HG03097 (cell line): ENCODE measurements at regions not wholly inside any gene's neighbourhood (a gene's known extent, or its start where the extent isn't known, plus 50 kb on each side); places are given as distances from the start of the nearest gene placed in this dataset.
"Not testable (repeated sequence)": the region's sequence is repeated elsewhere in the genome, so short reads cannot be mapped to it uniquely, and the experiment has no call there.

ENCODE experiments used
- ATAC-seq: cut with Tn5 transposase; IDR thresholded peaks from one replicate; pipeline ENCODE4 v1.9.1; 2021; ENCODE audit not compliant: unreplicated experiment, low FRiP score

GRCh38 chr6:114733596-114733995 is 390.8 kb upstream of the HS3ST5 start:
- ATAC-seq = no peak

- ATAC-seq = no peak
Observed at GRCh38 chr6:114718716-114719270, 376.0 kb upstream of the HS3ST5 start.

- no peak for ATAC-seq
Observed at GRCh38 chr6:114718186-114718585, 375.4 kb upstream of the HS3ST5 start.

- ATAC-seq = no peak
Observed at GRCh38 chr6:114714836-114715507, 372.1 kb upstream of the HS3ST5 start.

DNA sequence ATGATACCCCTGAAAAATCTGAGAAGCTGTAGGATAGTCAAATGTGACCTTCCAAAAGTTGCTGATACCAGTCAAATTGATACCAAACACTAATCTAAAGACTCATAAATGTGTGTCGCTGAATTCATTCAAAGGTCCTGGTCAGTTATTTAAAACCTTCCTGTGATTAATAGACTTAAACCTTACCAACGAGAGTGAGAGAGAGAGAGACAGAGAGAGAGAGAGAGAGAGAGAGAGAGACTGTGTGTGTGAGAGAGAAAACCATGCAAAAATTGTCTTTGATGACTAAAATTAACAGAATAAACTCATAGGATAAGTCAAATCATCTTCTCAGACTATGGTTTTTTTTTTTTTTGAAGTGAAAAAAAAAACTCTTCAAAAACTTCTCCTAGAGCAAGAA is 370.9 kb upstream of the HS3ST5 start:
- no peak for ATAC-seq

DNA sequence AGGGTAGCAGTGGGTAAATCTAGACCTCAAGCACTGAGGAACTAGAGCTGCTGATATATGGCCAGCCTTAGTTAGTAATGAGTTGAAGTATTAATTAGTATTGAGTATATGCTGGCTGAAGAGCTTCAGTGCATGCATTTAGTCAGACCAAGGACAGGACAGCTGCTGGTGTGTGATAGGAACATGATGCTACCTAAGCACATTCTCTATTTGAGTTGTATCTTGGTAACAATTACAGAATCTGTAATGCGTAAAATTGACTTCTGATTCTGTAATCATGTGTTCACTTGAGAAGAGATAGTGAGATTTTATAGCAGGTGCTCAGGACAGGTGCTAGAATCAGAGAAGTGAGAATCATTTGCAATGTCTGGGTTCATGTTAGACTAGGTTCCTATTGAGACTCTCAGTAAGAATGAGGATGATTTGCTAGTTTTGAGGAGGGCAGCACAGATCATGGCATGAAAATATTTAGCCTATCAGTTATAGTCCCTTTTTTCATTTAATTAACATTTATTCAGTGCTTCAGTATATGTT is 369.4 kb upstream of the HS3ST5 start:
- no peak for ATAC-seq

- no peak for ATAC-seq
Observed at GRCh38 chr6:114707081-114707620, 364.3 kb upstream of the HS3ST5 start.

- no peak for ATAC-seq
Observed at GRCh38 chr6:114690625-114691024, 347.8 kb upstream of the HS3ST5 start.

DNA sequence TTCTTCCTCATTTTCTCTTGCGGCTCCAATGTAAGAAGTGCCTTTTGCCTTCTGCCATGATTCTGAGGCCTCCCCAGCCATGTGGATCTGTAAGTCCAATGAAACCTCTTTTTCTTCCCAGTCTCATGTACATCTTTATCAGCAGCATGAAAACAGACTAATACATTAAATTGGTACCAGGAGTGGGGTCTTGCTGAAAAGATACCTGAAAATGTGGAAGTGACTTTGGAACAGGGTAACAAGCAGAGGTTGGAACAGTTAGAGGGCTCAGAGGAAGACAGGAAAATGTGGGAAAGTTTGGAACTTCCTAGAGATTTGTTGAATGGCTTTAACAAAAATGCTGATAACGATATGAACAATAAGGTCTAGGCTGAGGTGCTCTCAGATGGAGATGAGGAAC is 316.7 kb upstream of the HS3ST5 start:
- no peak for ATAC-seq

DNA sequence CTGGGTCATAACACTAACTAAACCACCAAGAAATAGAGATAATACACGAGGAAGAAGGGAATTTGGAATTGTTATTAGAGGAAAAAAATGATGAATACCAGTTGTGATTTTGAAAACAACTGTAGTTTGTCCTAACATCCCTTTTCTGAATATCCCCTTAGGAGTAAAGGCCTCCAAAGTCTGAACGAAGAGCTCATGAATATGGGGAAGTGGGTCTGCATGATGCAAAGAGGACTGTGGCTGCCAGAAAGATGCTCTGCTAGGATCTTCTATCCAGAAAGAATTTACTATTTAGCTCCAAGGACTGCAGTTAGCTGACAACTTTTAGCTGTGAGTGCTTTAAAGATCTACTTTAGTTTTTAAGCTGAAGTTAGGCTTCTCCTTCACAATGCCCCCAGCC is 308.8 kb upstream of the HS3ST5 start:
- no peak for ATAC-seq

DNA sequence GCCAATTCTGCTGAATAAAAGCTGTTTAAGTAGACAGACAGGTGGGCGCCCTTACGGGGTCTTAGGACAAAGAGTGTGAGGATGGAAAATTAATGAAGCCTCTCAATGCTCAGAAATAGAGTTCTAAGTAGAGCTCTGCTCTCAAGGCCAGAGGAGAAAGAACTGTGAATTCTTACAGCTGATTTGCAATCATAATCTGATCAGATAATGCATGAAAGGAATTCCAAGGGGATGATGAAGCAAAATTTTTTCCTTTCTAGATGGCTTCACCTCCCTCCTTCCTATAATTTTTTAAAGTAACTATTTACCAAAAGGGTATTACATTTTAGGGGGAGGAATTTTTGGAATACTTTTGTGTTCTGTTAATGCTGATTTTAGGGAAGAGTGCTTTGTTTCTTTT is 308.1 kb upstream of the HS3ST5 start:
- no peak for ATAC-seq

GRCh38 chr6:114649298-114649697 is 306.5 kb upstream of the HS3ST5 start:
- no peak for ATAC-seq

- no peak for ATAC-seq
Observed at GRCh38 chr6:114648847-114649246, 306.0 kb upstream of the HS3ST5 start.

GRCh38 chr6:114638341-114638740 is 295.5 kb upstream of the HS3ST5 start:
- no peak for ATAC-seq

DNA sequence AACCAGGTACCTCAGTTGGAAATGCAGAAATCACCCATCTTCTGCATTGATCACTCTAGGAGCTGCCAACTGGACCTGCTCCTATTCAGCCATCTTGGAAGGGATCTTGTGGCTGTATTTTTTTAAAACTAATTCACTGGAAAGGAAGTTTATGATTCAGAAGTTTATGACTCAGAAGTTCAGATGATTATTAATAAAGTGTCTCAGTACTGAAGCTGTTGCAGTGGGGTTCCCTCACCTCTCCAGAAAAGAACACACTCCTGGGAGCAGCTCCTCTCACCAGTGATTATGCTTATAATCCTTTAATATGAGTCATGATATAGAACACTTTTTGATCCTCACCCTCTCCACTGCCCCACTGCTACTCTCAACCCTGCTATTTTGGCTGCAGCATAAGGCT is 291.2 kb upstream of the HS3ST5 start:
- no peak for ATAC-seq

DNA sequence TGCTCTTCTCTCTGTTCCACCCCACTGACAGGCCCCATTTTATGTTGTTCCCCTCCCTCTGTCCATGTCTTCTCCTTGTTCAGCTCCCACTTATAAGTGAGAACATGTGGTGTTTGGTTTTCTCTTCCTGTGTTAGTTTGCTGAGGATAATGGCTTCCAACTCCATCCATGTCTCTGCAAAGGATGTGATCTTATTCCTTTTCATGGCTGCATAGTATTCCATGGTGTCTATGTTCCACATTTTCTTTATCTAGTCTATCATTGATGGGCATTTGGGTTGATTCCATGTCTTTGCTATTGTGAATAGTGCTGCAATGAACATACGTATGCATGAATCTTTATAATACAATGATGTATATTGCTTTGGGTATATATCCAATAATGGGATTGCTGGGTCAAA is 283.4 kb upstream of the HS3ST5 start:
- not testable (repeated sequence) for ATAC-seq

DNA sequence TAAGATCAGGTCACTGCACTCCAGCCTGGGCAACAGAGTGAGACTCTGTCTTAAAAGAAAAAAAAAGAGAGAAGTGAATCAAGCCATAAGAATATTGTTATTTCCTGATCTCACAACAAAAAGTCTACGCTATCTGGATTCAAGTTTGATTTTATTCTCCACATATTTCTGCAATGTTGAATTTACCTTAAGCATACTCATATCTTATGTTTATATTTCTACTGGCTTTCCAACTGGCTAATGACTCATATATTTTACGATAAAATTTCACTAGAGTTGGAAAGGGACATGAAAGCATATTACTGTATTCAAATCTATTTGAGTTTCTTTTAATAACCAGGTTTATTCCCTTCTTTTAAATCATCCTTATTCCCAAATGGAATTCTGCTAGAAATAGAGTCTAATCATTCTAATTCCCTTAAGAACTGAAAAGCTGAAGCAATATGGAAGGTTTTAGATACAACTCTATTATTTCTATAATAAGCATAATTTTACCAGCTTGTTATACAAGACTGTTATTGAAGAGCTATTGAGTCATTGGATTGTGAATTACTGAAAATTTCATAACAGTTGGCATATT is 276.9 kb upstream of the HS3ST5 start:
- no peak for ATAC-seq

GRCh38 chr6:114611696-114612095 is 268.9 kb upstream of the HS3ST5 start:
- peak; percentile 67 for ATAC-seq

DNA sequence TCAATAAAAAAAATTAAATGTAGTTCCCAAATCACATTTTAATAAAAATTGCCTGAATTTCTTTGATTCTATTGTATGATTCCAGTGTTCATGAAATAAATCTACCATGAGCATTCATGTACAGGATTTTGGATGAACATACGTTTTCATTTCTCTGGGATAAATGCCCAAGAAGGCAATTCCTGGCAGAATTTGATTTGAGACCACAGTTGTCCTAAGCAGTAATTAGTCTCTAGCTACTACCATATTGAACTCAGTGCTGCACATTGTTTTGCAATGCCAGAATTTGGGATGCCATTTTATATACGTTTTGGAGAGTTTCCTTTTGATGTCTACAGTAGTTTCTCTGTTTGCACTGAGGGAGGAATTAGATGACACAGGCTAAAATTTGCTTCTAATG is 265.3 kb upstream of the HS3ST5 start:
- no peak for ATAC-seq

- no peak for ATAC-seq
Observed at GRCh38 chr6:114605656-114606055, 262.8 kb upstream of the HS3ST5 start.

DNA sequence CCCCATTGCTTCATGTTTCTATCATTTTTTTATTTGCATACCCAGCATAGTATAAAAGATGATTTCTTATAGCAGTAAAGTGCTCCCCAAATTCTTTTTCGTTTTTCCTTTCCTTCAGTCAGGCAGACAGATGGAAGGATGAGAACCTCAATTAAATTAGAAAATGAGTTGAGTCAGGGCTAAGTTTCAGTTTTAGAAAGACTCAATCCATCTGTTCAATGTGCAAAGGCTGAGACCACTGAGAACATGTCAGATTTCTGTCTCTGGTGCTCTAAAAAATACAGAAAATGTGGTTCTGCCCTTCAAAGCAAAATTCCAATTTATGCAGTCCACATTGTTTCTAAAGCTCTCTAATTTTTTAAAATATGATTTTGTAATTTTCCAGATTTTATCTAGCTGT is 257.6 kb upstream of the HS3ST5 start:
- no peak for ATAC-seq

DNA sequence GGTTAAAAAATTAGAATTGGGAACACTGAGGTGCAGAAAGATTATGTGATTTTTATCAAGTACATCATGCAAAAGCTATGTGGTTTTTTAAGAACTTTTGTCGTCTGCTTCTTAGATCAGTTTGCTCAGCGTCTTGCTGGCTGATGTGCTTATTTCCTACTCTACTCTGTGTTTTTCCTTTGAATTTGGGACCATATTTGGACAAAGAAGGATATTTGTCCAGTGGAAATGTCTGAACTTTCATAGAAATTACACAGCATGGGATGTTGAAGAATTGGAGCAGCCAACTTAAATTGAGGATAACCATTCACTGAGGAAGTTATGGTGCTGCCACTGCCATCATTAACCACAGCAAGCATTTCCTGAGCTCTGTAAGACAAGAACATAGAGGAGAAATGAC is 252.8 kb upstream of the HS3ST5 start:
- ATAC-seq = no peak
